ENCODE measurements at regions not wholly inside any gene's neighbourhood (a gene's known extent, or its start where the extent isn't known, plus 50 kb on each side); places are given as distances from the start of the nearest gene placed in this dataset.

GRCh38 chr12:59027199-59027598 is 106.9 kb upstream of the LRIG3 start:
- H3K4me1 Mint-ChIP-seq (ENCODE audit: low read depth in 2 of 2), result no peaks in the 10 kb centered on the region
- no peak overlapping the region for H3K27ac Mint-ChIP-seq
- no peak for DNase-seq (ENCODE audit: low spot score)
- H3K36me3 Mint-ChIP-seq, result no peaks in the 10 kb centered on the region
- peaks cover 18% of the 10 kb centered on the region for H3K9me3 Mint-ChIP-seq
- no peak for ATAC-seq
- H3K4me3 Mint-ChIP-seq, result no peak overlapping the region
- no peaks in the 10 kb centered on the region for H3K27me3 Mint-ChIP-seq

- H3K9me3 Mint-ChIP-seq, result peaks cover 27% of the 10 kb centered on the region
- ATAC-seq (no peak), DNase-seq (ENCODE audit: low spot score) (no peak)
- H3K36me3 Mint-ChIP-seq, result no peaks in the 10 kb centered on the region
- no peaks in the 10 kb centered on the region for H3K27me3 Mint-ChIP-seq
- no peaks in the 10 kb centered on the region for H3K4me1 Mint-ChIP-seq (ENCODE audit: low read depth in 2 of 2)
- no peak overlapping the region for H3K4me3 Mint-ChIP-seq
- H3K27ac Mint-ChIP-seq, result no peak overlapping the region
Measured at GRCh38 chr12:59023861-59024424, 103.6 kb upstream of the LRIG3 start.

GRCh38 chr12:59020073-59020946 is 100.0 kb upstream of the LRIG3 start:
- Mint-ChIP-seq H3K9me3 (peaks cover 33% of the 10 kb centered on the region), H3K27me3 (no peaks in the 10 kb centered on the region), H3K36me3 (no peaks in the 10 kb centered on the region), H3K27ac (no peak overlapping the region), H3K4me1 (ENCODE audit: low read depth in 2 of 2) (no peaks in the 10 kb centered on the region), H3K4me3 (no peak overlapping the region)
- DNase-seq (ENCODE audit: low spot score), result no peak
- ATAC-seq, result no peak

- ATAC-seq (no peak), DNase-seq (ENCODE audit: low spot score) (no peak)
- Mint-ChIP-seq H3K4me3 (no peak overlapping the region), H3K27ac (no peak overlapping the region), H3K27me3 (no peaks in the 10 kb centered on the region), H3K9me3 (peaks cover 18% of the 10 kb centered on the region), H3K36me3 (no peaks in the 10 kb centered on the region), H3K4me1 (ENCODE audit: low read depth in 2 of 2) (no peaks in the 10 kb centered on the region)
Measured at GRCh38 chr12:59014885-59015284, 94.6 kb upstream of the LRIG3 start.

GRCh38 chr12:59010941-59011340 is 90.6 kb upstream of the LRIG3 start:
- H3K27ac Mint-ChIP-seq, result no peak overlapping the region
- no peaks in the 10 kb centered on the region for H3K36me3 Mint-ChIP-seq
- H3K9me3 Mint-ChIP-seq, result peaks cover 21% of the 10 kb centered on the region
- no peaks in the 10 kb centered on the region for H3K4me1 Mint-ChIP-seq (ENCODE audit: low read depth in 2 of 2)
- DNase-seq (ENCODE audit: low spot score), result no peak
- no peak for ATAC-seq
- H3K27me3 Mint-ChIP-seq, result no peaks in the 10 kb centered on the region
- no peak overlapping the region for H3K4me3 Mint-ChIP-seq

GRCh38 chr12:59010118-59010517 is 89.8 kb upstream of the LRIG3 start:
- no peak for ATAC-seq
- Mint-ChIP-seq H3K4me1 (ENCODE audit: low read depth in 2 of 2) (no peaks in the 10 kb centered on the region), H3K27ac (no peak overlapping the region), H3K36me3 (no peaks in the 10 kb centered on the region), H3K4me3 (no peak overlapping the region), H3K27me3 (no peaks in the 10 kb centered on the region), H3K9me3 (peaks cover 18% of the 10 kb centered on the region)
- DNase-seq (ENCODE audit: low spot score), result no peak

GRCh38 chr12:59007620-59008019 is 87.3 kb upstream of the LRIG3 start:
- Mint-ChIP-seq H3K4me1 (ENCODE audit: low read depth in 2 of 2) (no peaks in the 10 kb centered on the region), H3K27me3 (no peaks in the 10 kb centered on the region), H3K36me3 (no peaks in the 10 kb centered on the region), H3K9me3 (peaks cover 14% of the 10 kb centered on the region), H3K4me3 (no peak overlapping the region), H3K27ac (no peak overlapping the region)
- no peak for ATAC-seq
- DNase-seq (ENCODE audit: low spot score), result no peak

- Mint-ChIP-seq H3K36me3 (no peaks in the 10 kb centered on the region), H3K4me3 (no peak overlapping the region), H3K27me3 (no peaks in the 10 kb centered on the region), H3K9me3 (peaks cover 9% of the 10 kb centered on the region), H3K4me1 (ENCODE audit: low read depth in 2 of 2) (no peaks in the 10 kb centered on the region), H3K27ac (no peak overlapping the region)
- no peak for DNase-seq (ENCODE audit: low spot score)
- ATAC-seq, result no peak
Measured at GRCh38 chr12:59005193-59005955, 85.1 kb upstream of the LRIG3 start.

- Mint-ChIP-seq H3K4me3 (no peak overlapping the region), H3K27me3 (no peaks in the 10 kb centered on the region), H3K9me3 (peaks cover 5% of the 10 kb centered on the region), H3K27ac (no peak overlapping the region), H3K36me3 (no peaks in the 10 kb centered on the region), H3K4me1 (ENCODE audit: low read depth in 2 of 2) (no peaks in the 10 kb centered on the region)
- DNase-seq (ENCODE audit: low spot score) (no peak), ATAC-seq (no peak)
Measured at GRCh38 chr12:59004456-59004855, 84.2 kb upstream of the LRIG3 start.

- peaks cover 11% of the 10 kb centered on the region for H3K9me3 Mint-ChIP-seq
- H3K27ac Mint-ChIP-seq, result no peak overlapping the region
- no peak overlapping the region for H3K4me3 Mint-ChIP-seq
- DNase-seq (ENCODE audit: low spot score) (no peak), ATAC-seq (no peak)
- peaks cover 5% of the 10 kb centered on the region for H3K36me3 Mint-ChIP-seq
- H3K4me1 Mint-ChIP-seq (ENCODE audit: low read depth in 2 of 2), result no peaks in the 10 kb centered on the region
- H3K27me3 Mint-ChIP-seq, result no peaks in the 10 kb centered on the region
Measured at GRCh38 chr12:58995666-58996363, 75.5 kb upstream of the LRIG3 start.

GRCh38 chr12:58988643-58989344 is 68.5 kb upstream of the LRIG3 start:
- H3K4me3 Mint-ChIP-seq, result no peak overlapping the region
- ATAC-seq, result no peak
- no peak overlapping the region for H3K27ac Mint-ChIP-seq
- H3K4me1 Mint-ChIP-seq (ENCODE audit: low read depth in 2 of 2), result no peaks in the 10 kb centered on the region
- peaks cover 20% of the 10 kb centered on the region for H3K9me3 Mint-ChIP-seq
- H3K27me3 Mint-ChIP-seq, result no peaks in the 10 kb centered on the region
- H3K36me3 Mint-ChIP-seq, result no peaks in the 10 kb centered on the region
- no peak for DNase-seq (ENCODE audit: low spot score)

- no peaks in the 10 kb centered on the region for H3K4me1 Mint-ChIP-seq (ENCODE audit: low read depth in 2 of 2)
- H3K4me3 Mint-ChIP-seq, result no peak overlapping the region
- DNase-seq (ENCODE audit: low spot score), result no peak
- no peaks in the 10 kb centered on the region for H3K36me3 Mint-ChIP-seq
- no peak for ATAC-seq
- H3K9me3 Mint-ChIP-seq, result peaks cover 9% of the 10 kb centered on the region
- H3K27me3 Mint-ChIP-seq, result no peaks in the 10 kb centered on the region
- H3K27ac Mint-ChIP-seq, result no peak overlapping the region
Measured at GRCh38 chr12:58981961-58982360, 61.7 kb upstream of the LRIG3 start.

GRCh38 chr12:58980768-58981167 is 60.5 kb upstream of the LRIG3 start:
- peaks cover 9% of the 10 kb centered on the region for H3K9me3 Mint-ChIP-seq
- no peaks in the 10 kb centered on the region for H3K27me3 Mint-ChIP-seq
- H3K4me3 Mint-ChIP-seq, result no peak overlapping the region
- H3K4me1 Mint-ChIP-seq (ENCODE audit: low read depth in 2 of 2), result no peaks in the 10 kb centered on the region
- H3K36me3 Mint-ChIP-seq, result no peaks in the 10 kb centered on the region
- no peak overlapping the region for H3K27ac Mint-ChIP-seq
- DNase-seq (ENCODE audit: low spot score), result no peak
- no peak for ATAC-seq
